Kidney epithelial cell (primary cell): ENCODE measurements at regions not wholly inside any gene's neighbourhood (a gene's known extent, or its start where the extent isn't known, plus 50 kb on each side); places are given as distances from the start of the nearest gene placed in this dataset.

Source experiments
- DNase-seq: peaks from one replicate; pipeline ENCODE4 v3.0.0-alpha.2; 2010; ENCODE audit warnings: low read depth
- H3K27me3 ChIP-seq: 2 replicates; pipeline ENCODE4 v1.6.0; 2011; ENCODE audit warnings: low read length; ENCODE audit not compliant: control insufficient read depth, insufficient read depth
- H3K36me3 ChIP-seq: 2 replicates; pipeline ENCODE4 v1.5.1; 2011; ENCODE audit warnings: low read length; ENCODE audit not compliant: control insufficient read depth, insufficient read depth
- H3K4me3 ChIP-seq: 2 replicates; pipeline ENCODE4 v1.5.1; 2011; ENCODE audit warnings: low read depth, mild to moderate bottlenecking, control low read depth, low read length
- TF ChIP-seq, protein P1 (sequence below): IDR thresholded peaks from 2 replicates; pipeline ENCODE4 v1.5.1; 2011; ENCODE audit warnings: mild to moderate bottlenecking, moderate library complexity, low read length, control low read depth, inconsistent platforms; ENCODE audit not compliant: insufficient read depth, poor library complexity, severe bottlenecking

DNA sequence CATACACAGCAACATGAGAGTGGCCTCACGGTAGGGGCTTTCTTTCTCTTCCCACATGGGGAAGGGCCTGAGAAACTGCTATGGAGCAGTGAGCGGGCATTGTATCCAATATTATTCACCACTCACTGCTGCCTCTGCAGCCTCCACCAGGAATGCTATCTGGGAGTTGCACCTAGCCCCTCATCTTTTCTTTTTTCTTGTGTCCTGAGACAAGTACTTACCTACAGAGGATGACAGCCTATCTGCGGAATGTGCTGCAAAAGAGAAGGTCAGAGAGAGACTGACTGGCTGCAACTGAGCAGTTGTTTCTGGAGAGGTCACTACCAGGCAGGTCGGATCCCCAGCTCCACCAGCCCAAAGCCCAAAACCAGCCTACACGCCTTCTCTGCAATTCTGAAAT lies 52.1 kb upstream of the HTATIP2 start:
- DNase-seq, result no peak
- Histone ChIP-seq H3K27me3 (no peaks in the 10 kb centered on the region), H3K4me3 (no peak overlapping the region), H3K36me3 (no peaks in the 10 kb centered on the region)
- TF ChIP-seq, protein P1, sequence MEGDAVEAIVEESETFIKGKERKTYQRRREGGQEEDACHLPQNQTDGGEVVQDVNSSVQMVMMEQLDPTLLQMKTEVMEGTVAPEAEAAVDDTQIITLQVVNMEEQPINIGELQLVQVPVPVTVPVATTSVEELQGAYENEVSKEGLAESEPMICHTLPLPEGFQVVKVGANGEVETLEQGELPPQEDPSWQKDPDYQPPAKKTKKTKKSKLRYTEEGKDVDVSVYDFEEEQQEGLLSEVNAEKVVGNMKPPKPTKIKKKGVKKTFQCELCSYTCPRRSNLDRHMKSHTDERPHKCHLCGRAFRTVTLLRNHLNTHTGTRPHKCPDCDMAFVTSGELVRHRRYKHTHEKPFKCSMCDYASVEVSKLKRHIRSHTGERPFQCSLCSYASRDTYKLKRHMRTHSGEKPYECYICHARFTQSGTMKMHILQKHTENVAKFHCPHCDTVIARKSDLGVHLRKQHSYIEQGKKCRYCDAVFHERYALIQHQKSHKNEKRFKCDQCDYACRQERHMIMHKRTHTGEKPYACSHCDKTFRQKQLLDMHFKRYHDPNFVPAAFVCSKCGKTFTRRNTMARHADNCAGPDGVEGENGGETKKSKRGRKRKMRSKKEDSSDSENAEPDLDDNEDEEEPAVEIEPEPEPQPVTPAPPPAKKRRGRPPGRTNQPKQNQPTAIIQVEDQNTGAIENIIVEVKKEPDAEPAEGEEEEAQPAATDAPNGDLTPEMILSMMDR, result no peak

DNA sequence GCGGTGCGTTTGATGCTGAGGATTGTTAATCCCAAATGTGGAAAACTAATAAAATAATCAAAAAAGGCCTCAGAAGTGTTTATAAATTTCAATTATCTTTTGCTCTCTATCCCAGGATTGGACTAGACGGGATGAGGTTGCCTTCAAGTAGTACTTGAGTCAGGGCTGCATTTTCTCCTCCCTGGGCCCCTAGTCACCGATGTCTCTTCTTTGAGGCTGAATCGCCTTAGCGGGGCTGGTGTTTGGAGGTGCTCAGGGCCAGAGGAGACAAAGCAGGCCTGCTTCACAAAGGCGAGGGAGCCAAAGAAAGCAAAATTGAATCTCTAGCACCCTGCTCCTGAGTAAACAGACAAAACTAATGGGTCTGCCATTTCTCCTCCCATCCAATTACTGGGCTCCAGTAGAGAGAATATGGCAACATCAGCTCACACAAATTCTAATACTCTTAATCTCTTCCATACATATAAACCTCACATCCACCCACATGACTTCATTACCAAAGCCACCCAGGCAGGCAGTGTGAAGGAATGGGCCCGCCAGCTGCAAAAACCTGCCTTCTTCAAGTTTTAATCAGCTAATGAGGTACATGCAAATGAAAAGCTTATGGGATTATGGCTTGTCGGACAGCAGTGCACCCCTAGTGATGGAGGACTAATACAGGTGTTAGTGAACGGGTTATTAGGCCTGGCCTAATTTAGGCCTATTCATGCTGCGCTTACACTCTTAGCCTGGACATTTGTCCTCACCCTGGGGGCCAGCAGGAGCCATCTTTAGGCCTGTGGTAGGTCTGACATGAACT lies 52.7 kb upstream of the HTATIP2 start:
- no peak for DNase-seq
- Histone ChIP-seq H3K36me3 (no peaks in the 10 kb centered on the region), H3K27me3 (no peaks in the 10 kb centered on the region), H3K4me3 (no peak overlapping the region)
- TF ChIP-seq, protein P1, result no peak

DNA sequence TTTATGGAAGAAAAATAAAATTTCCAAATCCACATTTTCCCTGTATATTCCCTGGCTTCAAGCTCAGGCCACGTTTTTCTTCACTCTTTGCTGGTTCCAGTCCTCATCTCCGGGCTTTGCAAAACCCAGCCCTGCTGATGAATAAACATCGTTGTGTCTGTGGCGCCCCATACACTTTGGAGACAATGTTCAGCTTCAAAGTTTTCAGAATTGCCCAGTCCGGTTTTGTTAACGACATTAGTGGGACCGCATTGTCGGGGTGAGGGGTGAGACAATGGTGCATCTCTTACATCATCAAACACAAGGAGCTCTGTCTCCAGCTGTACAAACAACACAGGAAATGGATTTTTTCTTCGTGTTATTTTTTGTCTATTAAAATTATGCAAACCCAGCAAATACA lies 53.4 kb upstream of the HTATIP2 start:
- Histone ChIP-seq H3K27me3 (no peaks in the 10 kb centered on the region), H3K36me3 (no peaks in the 10 kb centered on the region), H3K4me3 (no peak overlapping the region)
- TF ChIP-seq, protein P1, result no peak
- no peak for DNase-seq

DNA sequence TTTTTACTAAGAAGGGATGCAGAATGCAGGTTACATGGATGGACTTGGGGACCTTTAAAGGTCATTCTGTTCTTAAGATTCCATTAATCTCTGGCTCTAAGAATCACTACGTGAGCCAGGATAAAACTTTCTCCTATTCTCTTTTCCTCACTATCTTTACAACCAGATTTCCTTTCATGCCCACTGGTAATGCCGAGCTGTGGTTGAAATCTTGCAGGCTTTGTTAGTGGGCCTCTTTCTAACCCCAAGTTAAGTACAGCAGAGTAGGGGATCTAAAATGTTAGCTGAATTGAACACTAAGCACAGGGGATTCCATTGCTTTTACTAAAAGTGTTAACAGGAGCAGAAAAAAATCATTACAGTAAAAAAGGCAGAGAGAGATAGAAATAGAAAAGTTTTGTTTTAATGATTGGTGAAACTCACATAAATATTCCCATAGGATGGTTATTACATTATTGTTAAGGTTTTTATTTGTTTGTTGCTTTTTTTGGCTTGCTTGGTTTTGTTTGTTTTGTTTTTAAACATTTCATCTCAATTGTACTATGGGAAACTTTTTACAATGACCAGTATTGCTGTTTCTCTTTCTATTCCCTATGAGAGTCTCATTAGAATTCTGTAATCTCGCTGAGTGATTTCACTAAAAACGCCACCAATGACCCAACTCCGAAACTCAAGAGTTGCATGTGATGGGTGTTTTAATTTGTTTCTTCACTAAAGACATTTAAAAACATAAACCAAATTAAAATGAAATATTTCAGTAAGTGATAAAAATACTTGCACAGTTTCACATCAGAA lies 54.1 kb upstream of the HTATIP2 start:
- H3K27me3 ChIP-seq, result no peaks in the 10 kb centered on the region
- DNase-seq, result no peak

DNA sequence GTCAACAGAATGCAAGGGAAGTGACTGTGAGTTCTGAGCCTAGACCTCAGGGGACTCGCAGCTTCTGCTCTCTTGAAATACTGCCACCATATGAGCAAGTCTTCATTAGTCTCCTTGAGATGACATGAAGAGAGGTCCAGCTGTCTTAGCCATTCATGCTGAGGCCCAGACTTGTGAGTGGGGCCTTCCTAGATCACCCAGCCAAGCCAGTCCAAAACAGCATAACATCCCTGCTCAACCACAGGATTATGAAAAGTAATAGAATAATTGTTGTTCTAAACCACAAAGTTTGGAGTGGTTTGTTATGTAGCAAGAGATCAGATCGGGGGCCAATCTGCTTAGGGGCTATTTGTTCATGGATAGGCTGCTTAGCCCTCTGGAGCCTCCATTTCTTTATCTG lies 54.9 kb upstream of the HTATIP2 start:
- no peak for DNase-seq
- Histone ChIP-seq H3K36me3 (no peaks in the 10 kb centered on the region), H3K4me3 (no peak overlapping the region), H3K27me3 (no peaks in the 10 kb centered on the region)
- TF ChIP-seq, protein P1, result no peak

More for the DNA sequence above, 54.1 kb upstream of the HTATIP2 start:
- Histone ChIP-seq H3K4me3 (no peak overlapping the region), H3K36me3 (no peaks in the 10 kb centered on the region)
- TF ChIP-seq, protein P1, result no peak
